GM18951 (cell line): ENCODE measurements at regions not wholly inside any gene's neighbourhood (a gene's known extent, or its start where the extent isn't known, plus 50 kb on each side); places are given as distances from the start of the nearest gene placed in this dataset.

Experiments
- POLR2A ChIP-seq: IDR thresholded peaks from 4 replicates; pipeline ENCODE4 v1.6.1; 2011; ENCODE audit warnings: mild to moderate bottlenecking; ENCODE audit not compliant: insufficient read length, insufficient read depth; ENCODE audit errors: extremely low read depth
- in situ Hi-C: fragments of 300-500 bp; cut with MboI; formaldehyde crosslinking; loops from one replicate; pipeline ENCODE4 v1.12.0; 2022; ENCODE audit warnings: low sequenced_read_pairs, mixed read lengths, inconsistent platforms; ENCODE audit not compliant: unreplicated experiment

- no peak for TF ChIP-seq POLR2A
- in situ Hi-C loops = no loop called here
These were observed 265.2 kb downstream of the QKI start for GRCh38 chr6:163679753-163680152.

DNA sequence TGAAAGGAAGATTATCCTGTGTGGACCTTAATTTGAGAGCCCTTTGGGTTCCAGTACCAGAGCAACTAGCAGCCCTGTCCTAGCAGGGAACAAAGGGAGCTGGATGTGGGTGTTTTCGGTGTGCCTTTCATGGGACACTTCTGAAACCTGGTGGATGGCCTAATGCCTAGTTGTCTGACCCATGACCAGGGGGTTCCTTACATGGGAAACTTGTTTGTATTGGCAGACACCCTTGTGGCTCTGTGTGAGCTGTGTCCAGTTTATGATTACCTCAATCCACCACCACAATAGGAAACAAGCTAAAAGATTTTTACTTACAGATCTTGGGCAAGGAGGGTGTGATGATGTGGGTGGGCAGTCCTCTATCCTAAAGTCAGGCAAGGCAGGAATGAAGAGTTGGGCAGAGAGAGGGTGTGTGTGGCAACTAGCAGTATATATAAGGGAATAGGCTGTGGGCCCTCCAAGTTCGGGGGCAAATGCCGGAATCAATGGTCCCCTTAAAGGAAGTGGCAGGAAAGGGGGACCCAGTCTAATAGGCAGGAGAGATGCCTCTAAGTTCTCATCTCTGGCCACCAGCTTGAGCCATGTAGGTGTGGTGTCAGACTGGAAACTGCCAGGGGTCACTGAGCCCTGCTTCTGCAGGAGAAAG lies 264.6 kb downstream of the QKI start:
- TF ChIP-seq POLR2A = no peak
- in situ Hi-C loops = no loop called here

GRCh38 chr6:163675611-163676010 lies 261.1 kb downstream of the QKI start:
- TF ChIP-seq POLR2A = no peak
- in situ Hi-C loops = no loop called here

GRCh38 chr6:163672710-163673109 lies 258.2 kb downstream of the QKI start:
- TF ChIP-seq POLR2A = no peak
- in situ Hi-C loops = no loop called here

DNA sequence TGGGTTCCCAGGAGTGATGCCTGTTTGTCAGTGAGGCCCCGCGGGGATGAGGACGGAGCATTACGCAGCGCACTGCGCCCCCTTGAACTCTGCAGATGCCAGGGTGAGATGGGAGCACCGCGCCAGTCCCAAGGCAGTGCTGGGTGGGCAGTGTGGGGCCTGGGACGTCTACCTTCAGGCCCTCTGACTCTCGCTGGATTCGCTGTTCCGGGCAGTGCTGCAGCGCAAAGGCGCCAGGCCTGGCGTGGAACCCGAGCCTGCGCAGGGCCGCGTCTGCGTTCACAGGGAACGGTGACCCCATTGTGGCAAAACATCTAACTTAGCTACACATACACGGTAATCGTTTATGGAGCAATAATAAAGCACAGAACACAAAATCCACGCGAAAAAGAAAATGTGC lies 257.3 kb downstream of the QKI start:
- in situ Hi-C loops = no loop called here
- TF ChIP-seq POLR2A = no peak

GRCh38 chr6:163671355-163671754 lies 256.8 kb downstream of the QKI start:
- in situ Hi-C loops = no loop called here
- TF ChIP-seq POLR2A = no peak

DNA sequence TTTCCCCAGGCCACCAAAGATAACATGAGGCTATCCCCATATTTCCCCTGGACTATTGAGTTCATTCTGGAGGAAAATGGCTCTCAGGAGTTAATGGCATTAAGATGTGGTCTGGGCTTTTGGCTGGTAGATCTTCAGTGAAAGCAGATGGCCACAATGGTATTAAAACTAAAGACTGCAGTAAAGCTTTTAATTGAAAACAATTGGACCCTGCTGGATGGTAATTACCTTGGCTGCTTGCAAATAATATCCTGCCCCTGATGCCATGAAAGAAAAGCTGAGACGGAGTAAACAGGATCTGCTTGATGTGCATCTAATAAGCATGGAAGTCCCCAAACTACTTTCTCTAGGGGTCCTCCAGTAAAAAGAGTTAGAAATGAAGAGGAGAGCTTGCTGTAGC lies 255.8 kb downstream of the QKI start:
- in situ Hi-C loops = no loop called here
- no peak for TF ChIP-seq POLR2A

GRCh38 chr6:163668061-163668426 lies 253.5 kb downstream of the QKI start:
- in situ Hi-C loops = no loop called here
- TF ChIP-seq POLR2A = no peak

DNA sequence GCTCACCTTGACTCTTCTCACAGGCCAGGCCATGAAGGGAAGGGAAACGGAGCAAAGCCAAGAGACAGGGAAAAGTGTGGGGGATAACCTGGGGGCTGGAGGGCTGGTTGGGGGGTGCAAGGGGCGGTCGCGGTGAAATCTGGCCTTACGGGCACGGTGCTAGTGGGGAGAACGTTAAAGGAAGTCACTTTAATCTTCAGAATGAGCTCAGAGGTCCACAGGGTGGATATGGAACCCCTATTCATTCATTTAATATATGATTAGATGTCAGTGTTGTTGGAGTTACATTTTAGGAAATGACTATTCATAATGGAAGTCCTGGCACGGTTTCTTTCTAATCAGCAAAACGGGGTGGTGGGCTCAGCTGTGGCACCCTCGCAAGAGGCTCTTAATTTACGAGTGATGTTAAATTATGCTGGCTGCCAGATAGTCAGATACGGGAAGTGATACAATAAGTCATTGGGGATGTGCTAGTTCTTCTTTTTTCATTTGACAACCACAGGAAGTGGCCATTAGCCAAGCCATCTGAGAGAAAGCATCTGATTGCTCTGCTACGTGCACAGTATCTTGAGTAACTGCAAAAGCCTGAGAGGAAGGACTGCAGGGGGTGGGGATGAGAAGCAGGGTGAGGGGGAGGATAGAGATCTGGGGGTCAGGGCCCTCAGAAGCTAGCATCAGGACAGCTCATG lies 253.0 kb downstream of the QKI start:
- in situ Hi-C loops = no loop called here

DNA sequence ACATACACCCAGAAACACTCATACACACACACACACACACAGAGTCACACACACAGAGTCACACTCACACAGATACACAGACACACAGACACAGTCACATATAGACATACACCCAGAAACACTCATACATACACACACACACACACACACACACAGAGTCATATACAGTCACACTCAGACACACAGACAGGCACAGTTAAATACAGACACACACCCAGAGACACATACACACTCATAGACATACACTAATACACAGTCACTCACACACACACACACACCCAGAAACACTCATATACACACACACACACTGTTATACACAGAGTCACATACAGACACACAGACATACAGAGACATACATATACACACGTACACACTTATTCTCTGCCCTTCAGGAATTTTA lies 250.9 kb downstream of the QKI start:
- no peak for TF ChIP-seq POLR2A
- in situ Hi-C loops = no loop called here

More for the DNA sequence above, 253.0 kb downstream of the QKI start:
- no peak for TF ChIP-seq POLR2A

GRCh38 chr6:163663575-163663974 lies 249.1 kb downstream of the QKI start:
- no peak for TF ChIP-seq POLR2A

DNA sequence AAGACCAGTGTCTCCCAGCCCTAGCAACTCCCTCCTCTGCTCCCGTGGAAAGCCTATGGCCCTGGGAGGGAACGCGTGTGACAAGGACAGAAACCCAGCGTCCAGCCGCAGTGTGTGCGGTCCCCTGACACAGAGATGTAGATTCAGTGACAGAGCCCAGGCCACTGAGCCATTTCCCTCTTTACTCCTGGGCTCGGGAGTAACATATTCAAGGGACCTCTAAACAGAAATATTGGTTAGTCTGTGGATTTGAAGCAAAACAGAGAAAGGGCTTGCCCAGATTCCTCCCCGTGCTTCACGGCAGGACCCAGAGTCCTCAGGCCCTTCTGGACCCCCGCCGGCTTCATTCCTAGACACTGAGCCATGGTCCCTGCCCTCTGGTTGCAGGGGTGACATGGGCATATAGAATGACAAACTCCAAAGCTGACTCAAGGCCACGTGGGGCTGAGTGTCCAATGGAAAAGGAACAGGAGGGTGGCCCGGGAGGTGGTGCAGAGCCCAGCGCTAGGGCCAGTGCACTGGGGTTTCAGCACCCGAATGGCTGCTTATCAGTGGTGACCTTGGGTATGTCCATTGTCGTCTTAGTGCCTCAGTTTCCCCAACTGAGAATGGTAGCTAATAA lies 248.2 kb downstream of the QKI start:
- in situ Hi-C loops = no loop called here

More at GRCh38 chr6:163663575-163663974, 249.1 kb downstream of the QKI start:
- in situ Hi-C loops = no loop called here

GRCh38 chr6:163661272-163661671 lies 246.8 kb downstream of the QKI start:
- in situ Hi-C loops = no loop called here
- no peak for TF ChIP-seq POLR2A

More for the DNA sequence above, 248.2 kb downstream of the QKI start:
- TF ChIP-seq POLR2A = no peak

DNA sequence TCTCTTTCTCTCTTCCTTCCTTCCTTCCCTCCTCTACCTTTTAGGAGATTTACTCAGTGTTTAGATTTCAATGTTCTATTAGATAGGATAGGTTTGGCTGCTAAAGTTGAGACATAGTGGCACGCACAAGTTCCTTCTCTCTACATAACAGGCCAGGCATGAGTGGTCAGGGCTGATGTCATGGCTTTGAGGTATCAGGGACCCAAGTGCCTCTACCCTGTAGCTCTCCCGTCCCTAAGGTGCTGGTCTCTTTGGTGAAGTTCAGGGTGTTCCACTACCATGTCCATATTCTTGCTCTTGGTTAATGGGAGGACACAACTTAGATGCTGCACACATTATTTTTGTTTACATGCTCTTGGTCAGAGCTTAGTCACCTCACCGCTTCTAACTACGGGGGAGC lies 245.3 kb downstream of the QKI start:
- TF ChIP-seq POLR2A = no peak
- in situ Hi-C loops = no loop called here
